Stimulated activated naive CD8-positive, alpha-beta T cell treated with anti-CD3 and anti-CD28 coated beads, Interleukin-15, amount 100 ng/mL, for 72 hours (primary cell): ENCODE measurements at regions not wholly inside any gene's neighbourhood (a gene's known extent, or its start where the extent isn't known, plus 50 kb on each side); places are given as distances from the start of the nearest gene placed in this dataset.
"Not testable (repeated sequence)": the region's sequence is repeated elsewhere in the genome, so short reads cannot be mapped to it uniquely, and the experiment has no call there.

Experiments used
- ATAC-seq: fragments of 150-1000 bp; cut with Tn5 transposase; 2 replicates; pipeline ENCODE4 v1.10.0; 2021; ENCODE audit warnings: mild to moderate bottlenecking, moderate library complexity
- DNase-seq, 2 donors: peaks; one replicate each; pipeline ENCODE4 v3.0.0; 2021 to 2022
- H3K27ac Mint-ChIP-seq, 2 donors: one replicate each; pipeline ENCODE4 v1.8.0; 2022; ENCODE audit warnings: mild to moderate bottlenecking in 2 of 2, mixed read lengths in 2 of 2, moderate library complexity in 2 of 2
- H3K27me3 Mint-ChIP-seq: one replicate; pipeline ENCODE4 v1.8.0; 2022; ENCODE audit warnings: mixed read lengths
- H3K4me1 Mint-ChIP-seq: one replicate; pipeline ENCODE4 v1.8.0; 2022; ENCODE audit warnings: mild to moderate bottlenecking, mixed read lengths
- H3K4me3 Mint-ChIP-seq, 2 donors: one replicate each; pipeline ENCODE4 v1.8.0; 2022; ENCODE audit warnings: mild to moderate bottlenecking in 2 of 2, mixed read lengths in 2 of 2, moderate library complexity in 1 of 2
- H3K9me3 Mint-ChIP-seq, 2 donors: one replicate each; pipeline ENCODE4 v1.8.0; 2022; ENCODE audit warnings: mixed read lengths in 2 of 2

DNA sequence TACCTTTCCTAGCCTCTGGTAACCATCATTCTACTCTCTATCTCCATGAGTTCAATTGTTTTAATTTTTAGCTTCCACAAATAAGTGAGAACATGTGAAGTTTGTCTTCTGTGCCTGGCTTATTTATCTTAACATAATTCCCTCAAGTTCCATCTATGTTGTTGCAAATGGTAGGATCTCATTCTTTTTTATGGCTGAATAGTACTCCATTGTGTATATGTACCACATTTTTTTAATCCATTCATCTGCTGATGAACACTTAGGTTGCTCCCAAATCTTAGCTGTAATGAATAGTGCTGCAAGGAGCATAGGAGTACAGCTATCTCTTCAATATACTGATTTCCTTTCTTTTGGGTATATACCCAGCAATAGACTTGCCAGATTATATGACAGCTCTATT is 78.8 kb upstream of the CREB5 start:
- H3K9me3 Mint-ChIP-seq, H3K4me3 Mint-ChIP-seq, ATAC-seq, H3K27me3 Mint-ChIP-seq, H3K27ac Mint-ChIP-seq, DNase-seq: not testable (repeated sequence)
- peaks cover 32% of the 10 kb centered on the region for H3K4me1 Mint-ChIP-seq

DNA sequence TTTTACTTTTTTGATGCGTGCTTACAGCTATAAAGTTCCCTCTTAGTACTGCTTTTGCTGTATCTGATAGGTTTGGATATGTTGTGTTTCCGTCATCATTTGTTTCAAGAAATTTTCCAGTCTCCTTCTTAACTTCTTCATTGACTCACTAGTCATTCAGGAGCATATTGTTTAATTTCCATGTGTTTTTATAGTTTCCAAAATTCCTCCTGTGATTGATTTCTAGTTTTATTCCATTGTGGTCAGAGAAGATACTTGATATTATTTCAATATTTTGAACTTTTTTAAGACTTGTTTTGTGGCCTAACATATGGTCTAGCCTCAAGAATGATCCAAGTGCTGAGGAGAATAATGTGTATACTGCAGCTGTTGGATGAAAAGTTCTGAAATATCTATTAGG is 75.5 kb upstream of the CREB5 start:
- Mint-ChIP-seq H3K27ac (no peak overlapping the region), H3K27me3 (no peaks in the 10 kb centered on the region), H3K9me3 (peaks cover 6% of the 10 kb centered on the region in 2 donors), H3K4me1 (peaks cover 3% of the 10 kb centered on the region), H3K4me3 (no peak overlapping the region)
- ATAC-seq, result no peak
- no peak for DNase-seq

DNA sequence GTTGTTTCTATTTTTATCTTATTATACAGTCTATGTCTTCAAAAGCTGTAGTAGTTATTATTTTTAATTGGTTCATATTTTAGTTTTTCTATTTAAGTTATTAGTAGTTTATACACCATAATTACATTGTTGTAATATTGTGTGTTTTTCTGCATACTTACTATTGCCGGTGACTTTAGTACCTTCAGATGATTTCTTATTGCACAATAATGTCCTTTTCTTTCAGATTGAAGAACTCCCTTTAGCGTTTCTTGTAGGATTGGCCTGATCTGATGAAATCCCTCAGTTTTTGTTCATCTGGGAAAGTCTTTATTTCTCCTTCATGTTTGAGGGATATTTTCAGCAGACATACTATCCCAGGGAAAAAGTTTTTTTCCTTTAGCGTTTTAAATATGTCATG is 74.3 kb upstream of the CREB5 start:
- H3K4me1 Mint-ChIP-seq, result no peaks in the 10 kb centered on the region
- no peak for ATAC-seq
- DNase-seq, result no peak
- H3K27ac Mint-ChIP-seq, result no peak overlapping the region
- peaks cover 6% of the 10 kb centered on the region in 2 donors for H3K9me3 Mint-ChIP-seq
- no peak overlapping the region for H3K4me3 Mint-ChIP-seq
- H3K27me3 Mint-ChIP-seq, result peaks cover under 1% of the 10 kb centered on the region

DNA sequence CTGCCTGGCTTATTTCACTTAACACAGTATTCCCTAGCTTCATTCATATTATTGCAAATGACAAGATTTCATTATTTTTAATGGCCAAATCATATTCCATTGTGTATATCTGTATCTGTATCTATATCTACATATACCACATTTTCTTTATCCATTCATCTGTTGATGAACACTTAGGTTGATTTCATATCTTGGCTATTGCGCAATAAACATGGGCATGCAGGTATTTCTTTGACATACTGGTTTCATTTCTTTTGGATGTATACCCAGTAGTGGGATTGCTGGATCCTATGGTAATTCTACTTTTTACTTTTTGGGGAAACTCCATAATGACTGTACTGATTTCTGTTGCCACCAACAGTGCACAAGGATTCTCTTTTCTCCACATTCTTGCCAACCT is 68.9 kb upstream of the CREB5 start:
- Mint-ChIP-seq H3K9me3 (no peaks in the 10 kb centered on the region), H3K27ac (no peak overlapping the region), H3K4me1 (peaks cover 6% of the 10 kb centered on the region), H3K27me3 (peaks cover 24% of the 10 kb centered on the region), H3K4me3 (no peak overlapping the region)
- no peak for ATAC-seq
- no peak for DNase-seq

DNA sequence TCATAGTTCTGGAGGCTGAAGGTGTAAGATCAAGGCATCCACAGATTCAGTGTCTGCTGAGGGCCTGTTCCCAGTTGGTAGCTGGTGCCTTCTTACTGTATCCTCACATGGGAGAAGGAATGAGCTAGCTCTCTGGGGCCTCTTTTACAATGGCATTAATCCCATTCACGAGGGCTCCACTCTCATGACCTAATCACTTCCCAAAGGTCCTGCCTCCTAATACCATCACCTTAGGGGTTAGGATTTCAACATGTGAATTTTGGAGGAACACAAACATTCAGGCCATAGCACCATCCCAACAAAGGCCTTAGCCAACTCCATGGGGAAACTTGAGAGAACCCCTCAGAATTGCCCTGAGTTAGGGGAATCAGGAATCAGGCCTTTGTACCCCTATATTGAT is 66.1 kb upstream of the CREB5 start:
- no peak for ATAC-seq
- no peak overlapping the region for H3K4me3 Mint-ChIP-seq
- peaks cover 31% of the 10 kb centered on the region for H3K27me3 Mint-ChIP-seq
- H3K27ac Mint-ChIP-seq, result no peak overlapping the region
- DNase-seq, result no peak
- peaks cover 6% of the 10 kb centered on the region for H3K4me1 Mint-ChIP-seq
- no peaks in the 10 kb centered on the region for H3K9me3 Mint-ChIP-seq

DNA sequence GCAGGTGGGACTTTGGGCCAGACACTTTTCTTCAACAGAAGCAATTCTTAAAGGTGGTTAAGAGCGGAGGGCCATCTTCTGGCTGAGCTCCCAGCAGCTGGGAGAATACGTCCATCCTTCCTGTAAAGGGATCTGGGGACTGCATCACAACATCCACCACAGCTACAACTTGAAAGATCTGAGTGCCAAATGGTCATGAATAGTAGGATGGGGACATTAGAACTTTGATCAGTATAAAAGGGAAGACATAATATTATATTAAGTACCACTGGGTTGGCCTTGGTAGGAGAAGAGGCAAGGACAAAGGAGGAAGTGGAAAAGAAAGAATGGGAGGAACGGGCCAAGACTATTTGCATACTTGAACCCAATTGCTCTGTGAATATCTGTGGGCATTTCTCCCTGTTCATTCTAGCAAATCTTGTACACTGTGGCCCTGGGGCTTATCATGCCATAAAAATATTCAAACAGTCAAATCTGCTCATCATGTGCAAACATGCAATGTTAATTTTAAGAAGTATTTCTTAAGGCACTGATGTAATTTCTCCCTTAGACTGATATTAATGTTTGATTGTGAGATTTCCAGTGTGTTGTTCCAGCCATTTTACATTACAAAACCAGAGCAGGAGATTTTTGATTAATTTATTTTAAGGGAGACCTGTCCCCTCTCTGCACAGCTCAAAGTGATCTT is 65.5 kb upstream of the CREB5 start:
- no peak overlapping the region for H3K4me3 Mint-ChIP-seq
- H3K4me1 Mint-ChIP-seq, result peaks cover 6% of the 10 kb centered on the region
- ATAC-seq, result no peak
- DNase-seq, result no peak
- H3K27ac Mint-ChIP-seq, result no peak overlapping the region
- H3K27me3 Mint-ChIP-seq, result peaks cover 31% of the 10 kb centered on the region
- no peaks in the 10 kb centered on the region for H3K9me3 Mint-ChIP-seq

DNA sequence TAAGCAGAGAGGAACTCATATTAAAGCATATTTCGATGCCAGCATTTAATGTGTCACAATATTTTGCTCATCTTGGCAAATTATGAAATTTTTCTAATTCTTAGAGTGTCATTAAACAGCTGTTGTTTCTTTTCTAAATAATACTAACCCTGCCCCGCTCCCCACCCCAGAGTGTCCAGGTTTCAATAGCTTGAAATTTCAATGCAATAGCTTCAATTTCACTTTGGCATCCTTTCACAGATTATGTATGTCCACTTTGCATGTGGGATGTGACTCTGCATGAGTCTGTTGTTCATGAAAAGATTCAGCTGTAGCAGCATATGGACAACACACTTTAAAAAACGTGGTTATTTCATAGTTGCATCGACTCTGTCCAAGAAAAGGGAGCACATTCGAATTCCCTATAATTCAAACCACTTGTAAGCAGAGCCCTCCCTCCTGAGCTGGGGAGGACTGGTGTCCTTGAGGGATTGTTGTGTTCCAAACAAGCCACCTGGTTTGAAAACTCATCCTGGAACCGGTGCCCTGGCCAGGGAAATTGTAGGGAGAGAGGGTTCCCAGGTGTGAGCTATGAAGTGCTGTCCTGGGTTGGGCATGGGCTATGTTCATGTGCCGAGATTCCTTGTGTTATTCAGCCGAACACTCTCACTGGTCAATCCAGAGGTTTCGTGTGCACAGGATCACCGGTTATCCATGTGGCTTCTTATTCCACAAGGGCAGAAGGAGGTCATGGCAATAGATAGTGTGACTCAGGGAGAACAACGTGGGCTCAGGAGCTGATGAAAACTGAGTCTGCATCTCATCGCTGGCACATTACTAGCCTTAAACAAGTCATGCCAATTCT is 64.6 kb upstream of the CREB5 start:
- Mint-ChIP-seq H3K4me3 (no peak overlapping the region), H3K27me3 (peaks cover 31% of the 10 kb centered on the region), H3K9me3 (no peaks in the 10 kb centered on the region), H3K27ac (no peak overlapping the region), H3K4me1 (peaks cover 6% of the 10 kb centered on the region)
- DNase-seq (no peak), ATAC-seq (no peak)

DNA sequence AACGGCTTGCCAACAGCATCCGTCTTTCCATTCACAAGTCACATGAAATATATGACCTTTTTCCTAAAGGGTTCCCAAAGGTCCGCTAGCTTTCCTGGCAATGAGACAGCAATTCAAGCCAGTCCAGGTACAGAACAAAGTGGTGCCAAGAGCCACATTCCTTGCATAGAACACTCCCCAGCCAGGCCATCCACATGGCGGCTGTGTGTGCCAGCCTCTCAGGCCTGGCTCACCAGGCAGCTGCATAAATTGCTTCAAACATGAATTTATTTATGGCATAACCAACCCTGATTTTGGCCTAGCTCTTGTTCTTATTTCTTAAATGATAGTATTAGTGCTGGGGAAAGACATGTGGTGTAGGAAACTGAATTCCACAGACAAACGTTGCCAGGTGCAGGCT is 63.7 kb upstream of the CREB5 start:
- no peaks in the 10 kb centered on the region for H3K9me3 Mint-ChIP-seq

DNA sequence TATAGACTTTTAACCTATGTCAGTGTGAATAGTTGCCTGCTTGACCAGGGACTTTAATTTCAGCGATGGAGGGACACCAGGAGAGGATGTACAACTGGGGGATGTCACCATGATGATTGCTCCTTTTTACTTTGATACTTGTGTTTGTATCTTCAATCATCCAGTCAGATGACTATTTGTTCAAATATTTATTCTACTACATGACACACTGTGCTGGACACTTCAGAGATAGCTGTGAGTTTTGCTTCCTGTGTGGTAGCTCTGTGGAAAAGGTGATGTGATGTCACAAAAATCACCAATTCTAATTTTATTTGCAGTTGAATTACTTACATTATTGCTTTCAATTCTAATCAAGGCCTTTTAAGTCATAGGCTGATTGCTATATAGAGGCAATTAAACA is 62.7 kb upstream of the CREB5 start:
- no peak for ATAC-seq
- peaks cover 6% of the 10 kb centered on the region for H3K4me1 Mint-ChIP-seq
- no peak for DNase-seq
- H3K4me3 Mint-ChIP-seq, result no peak overlapping the region
- peaks cover 15% of the 10 kb centered on the region for H3K27me3 Mint-ChIP-seq
- H3K27ac Mint-ChIP-seq, result no peak overlapping the region
- no peaks in the 10 kb centered on the region for H3K9me3 Mint-ChIP-seq

More for the DNA sequence above, 63.7 kb upstream of the CREB5 start:
- Mint-ChIP-seq H3K27ac (no peak overlapping the region), H3K4me3 (no peak overlapping the region), H3K4me1 (peaks cover 6% of the 10 kb centered on the region), H3K27me3 (peaks cover 25% of the 10 kb centered on the region)
- DNase-seq (no peak), ATAC-seq (no peak)

DNA sequence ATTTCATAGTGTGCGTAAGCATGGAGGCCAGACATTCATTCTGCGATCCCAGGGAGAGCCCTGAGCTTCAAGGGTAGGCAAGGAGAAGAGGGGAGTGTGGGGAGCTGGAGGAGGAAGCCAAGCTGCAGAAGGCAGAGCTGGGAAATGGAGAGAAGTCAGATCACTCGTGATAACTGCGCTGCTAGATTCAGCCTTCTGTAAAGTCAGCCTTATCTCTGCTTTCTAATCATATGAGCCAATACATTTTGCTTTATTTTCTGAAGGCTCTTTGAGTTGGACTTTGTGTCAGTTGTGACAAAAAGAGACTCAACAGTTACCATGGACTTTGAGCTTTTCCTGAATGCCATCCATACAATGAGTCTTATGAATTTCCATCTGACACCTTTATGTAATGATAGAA is 61.7 kb upstream of the CREB5 start:
- no peak overlapping the region for H3K27ac Mint-ChIP-seq
- no peak overlapping the region for H3K4me3 Mint-ChIP-seq
- ATAC-seq (no peak), DNase-seq (no peak)
- no peaks in the 10 kb centered on the region for H3K9me3 Mint-ChIP-seq
- H3K4me1 Mint-ChIP-seq, result no peaks in the 10 kb centered on the region
- H3K27me3 Mint-ChIP-seq, result peaks cover 8% of the 10 kb centered on the region

DNA sequence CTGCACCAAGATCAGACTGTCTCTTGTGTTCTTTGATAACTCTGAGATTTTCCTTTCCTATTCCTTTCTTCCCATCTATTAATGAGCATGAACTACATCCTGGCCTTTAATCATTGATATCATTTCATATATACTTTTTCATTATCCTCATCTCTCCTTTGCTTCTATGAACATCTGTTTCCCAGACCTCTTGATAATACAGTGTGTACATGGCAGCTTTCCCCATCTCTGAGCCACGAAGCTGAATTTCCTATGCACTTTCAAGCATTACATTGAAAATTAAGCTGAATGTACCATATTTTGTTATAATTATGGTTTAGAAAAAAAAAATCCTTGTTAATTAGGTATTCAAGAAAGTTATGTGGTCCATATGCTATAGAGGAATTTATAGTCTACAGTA is 60.9 kb upstream of the CREB5 start:
- Mint-ChIP-seq H3K27ac (no peak overlapping the region), H3K4me3 (no peak overlapping the region), H3K4me1 (no peaks in the 10 kb centered on the region), H3K27me3 (peaks cover 7% of the 10 kb centered on the region), H3K9me3 (no peaks in the 10 kb centered on the region)
- ATAC-seq (no peak), DNase-seq (no peak)

DNA sequence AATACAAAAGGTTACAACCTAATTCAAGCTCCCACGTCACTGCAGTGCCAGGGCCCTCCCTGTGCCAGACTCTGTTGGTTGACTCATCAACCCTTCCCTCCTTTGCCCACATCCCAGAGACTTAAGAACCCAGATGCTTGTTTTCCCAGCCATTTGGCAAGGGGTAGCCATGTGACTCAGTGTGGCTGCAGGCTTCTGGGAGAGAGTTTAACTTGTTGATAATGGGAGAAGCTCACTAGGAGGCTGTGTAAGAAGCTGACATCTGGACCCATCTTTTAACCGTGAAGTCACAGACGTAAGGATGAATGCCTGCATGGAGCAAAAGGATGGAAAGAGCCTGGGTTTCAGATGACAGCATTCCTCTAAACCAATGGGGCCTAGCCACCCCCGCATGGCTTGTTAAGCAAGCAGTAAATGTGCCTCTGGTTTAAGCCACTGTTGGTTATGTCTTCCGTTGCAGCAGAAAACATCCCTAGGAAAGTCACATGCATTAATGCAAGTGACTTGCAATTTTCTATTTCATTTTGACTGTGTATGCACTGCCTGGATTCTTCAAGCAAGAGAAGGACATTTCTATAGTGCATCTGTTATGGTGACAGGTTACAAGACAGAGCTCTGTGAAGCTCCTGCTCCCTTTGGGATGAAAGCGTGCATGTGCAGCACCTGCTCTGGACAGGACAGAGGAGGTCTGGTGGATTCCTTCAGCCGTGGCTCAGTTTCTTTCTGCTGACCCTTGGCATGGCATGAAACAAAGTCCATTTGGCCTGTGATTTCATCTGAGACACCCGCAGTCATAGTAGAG is 57.5 kb upstream of the CREB5 start:
- Mint-ChIP-seq H3K4me1 (no peaks in the 10 kb centered on the region), H3K9me3 (no peaks in the 10 kb centered on the region), H3K27ac (no peak overlapping the region), H3K27me3 (peaks cover 7% of the 10 kb centered on the region), H3K4me3 (no peak overlapping the region)
- ATAC-seq (no peak), DNase-seq (no peak)

DNA sequence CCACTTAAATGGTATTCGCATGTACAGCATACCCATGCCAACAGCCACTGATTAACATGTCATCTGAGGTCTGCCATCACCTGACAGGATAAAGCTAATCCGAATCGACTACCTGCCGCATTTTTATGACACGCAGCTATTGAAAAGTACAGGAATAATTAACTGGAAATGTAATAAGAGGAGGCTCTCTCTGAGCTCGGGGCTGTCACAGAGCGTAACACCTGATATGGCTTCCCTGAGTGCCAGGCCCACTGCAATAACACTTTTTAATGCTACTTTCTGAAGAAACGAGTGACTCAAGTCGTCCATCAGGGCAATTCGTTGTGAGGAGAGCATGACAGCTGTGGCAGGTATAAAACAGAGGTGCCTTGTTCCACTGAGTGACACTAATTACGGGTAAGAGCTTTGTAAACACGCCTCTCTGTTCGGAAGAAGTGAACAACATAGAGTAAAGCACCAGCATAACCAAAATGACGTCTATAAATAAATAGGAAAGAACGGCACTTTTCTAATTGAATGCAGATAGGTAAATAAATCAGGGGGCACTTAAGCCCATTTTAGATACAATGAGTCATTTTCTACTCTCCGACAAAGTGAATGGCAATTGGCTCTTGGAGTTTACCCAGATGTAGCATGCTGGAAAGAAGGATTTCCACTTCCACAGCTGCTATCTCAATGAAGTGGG is 56.5 kb upstream of the CREB5 start:
- DNase-seq, result no peak
- no peaks in the 10 kb centered on the region for H3K4me1 Mint-ChIP-seq
- ATAC-seq, result no peak
- peaks cover under 1% of the 10 kb centered on the region for H3K27me3 Mint-ChIP-seq
- H3K27ac Mint-ChIP-seq, result no peak overlapping the region
- no peak overlapping the region for H3K4me3 Mint-ChIP-seq
- no peaks in the 10 kb centered on the region for H3K9me3 Mint-ChIP-seq

DNA sequence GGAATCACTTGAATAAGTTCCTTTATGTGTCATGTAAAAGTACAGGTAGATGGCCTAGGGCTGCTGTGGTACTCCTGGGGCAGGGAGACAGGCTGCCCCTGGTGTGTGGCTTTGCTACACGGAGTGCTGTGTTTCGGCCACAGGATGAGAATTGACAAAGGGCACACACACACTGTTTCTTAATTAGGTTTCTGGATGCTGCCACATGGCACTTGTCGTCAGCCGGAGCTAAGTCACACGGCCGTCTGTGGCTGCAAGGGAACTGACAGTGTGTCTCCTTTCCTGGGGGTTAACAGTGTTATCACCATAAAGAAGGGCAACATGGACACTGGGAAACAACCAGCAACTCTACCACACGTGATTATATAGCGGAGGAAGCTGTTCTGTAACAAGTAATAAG is 55.7 kb upstream of the CREB5 start:
- Mint-ChIP-seq H3K4me3 (no peak overlapping the region), H3K27ac (no peak overlapping the region)

DNA sequence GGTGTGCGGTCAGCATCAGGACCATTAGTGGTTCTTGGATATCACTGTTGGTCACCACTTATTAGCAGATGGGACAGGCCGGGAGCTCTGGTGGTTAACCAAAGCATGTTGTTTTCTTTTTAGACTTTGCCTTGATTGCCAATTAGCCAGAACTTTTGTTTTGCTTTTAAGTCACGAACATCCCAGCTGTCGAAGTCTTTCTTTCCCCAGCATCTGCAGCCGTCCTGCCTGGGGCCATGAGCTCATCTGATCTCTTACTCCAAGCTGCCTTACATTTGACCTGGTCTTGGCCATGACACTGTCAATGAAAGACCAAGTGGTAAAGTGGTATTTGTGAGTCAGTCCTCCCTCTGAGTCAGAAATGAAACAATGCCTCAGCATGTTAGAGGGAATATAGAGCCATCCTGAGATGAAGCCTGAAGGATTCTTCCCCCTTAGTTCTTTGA is 53.9 kb upstream of the CREB5 start:
- Mint-ChIP-seq H3K4me3 (no peak overlapping the region), H3K4me1 (no peaks in the 10 kb centered on the region), H3K27ac (no peak overlapping the region), H3K9me3 (no peaks in the 10 kb centered on the region), H3K27me3 (no peaks in the 10 kb centered on the region)
- DNase-seq (no peak), ATAC-seq (no peak)

More for the DNA sequence above, 55.7 kb upstream of the CREB5 start:
- ATAC-seq, result no peak
- no peak for DNase-seq
- no peaks in the 10 kb centered on the region for H3K9me3 Mint-ChIP-seq
- H3K4me1 Mint-ChIP-seq, result no peaks in the 10 kb centered on the region
- H3K27me3 Mint-ChIP-seq, result no peaks in the 10 kb centered on the region
